ENCODE measurements at regions not wholly inside any gene's neighbourhood (a gene's known extent, or its start where the extent isn't known, plus 50 kb on each side); places are given as distances from the start of the nearest gene placed in this dataset.

DNA sequence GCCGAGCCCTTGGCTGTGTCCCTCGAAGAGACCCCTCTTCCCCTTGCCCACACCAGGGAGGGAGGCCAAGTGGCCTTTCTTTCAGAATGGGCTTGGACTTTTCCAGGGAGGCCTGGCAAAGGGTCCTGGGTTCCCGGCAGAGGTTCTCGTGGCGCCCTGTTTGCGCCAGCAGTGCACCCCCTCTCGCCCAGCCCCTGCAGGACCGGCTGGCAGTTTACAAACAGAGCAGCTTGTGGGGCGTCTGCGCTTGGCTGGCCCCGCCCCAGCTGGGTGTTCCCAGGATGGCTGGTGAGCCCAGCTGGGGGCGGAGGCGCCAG lies 137.8 kb upstream of the CIBAR2 start:
- 93% methylated on average over 5 of the region's 13 CpGs for WGBS (ENCODE audit: low lambda C conversion rate)
- intact Hi-C loops (cut with micrococcal nuclease; ENCODE audit: unreplicated experiment) = no loop called here
- BruUV-seq (replicated peaks) = no TSS peak

DNA sequence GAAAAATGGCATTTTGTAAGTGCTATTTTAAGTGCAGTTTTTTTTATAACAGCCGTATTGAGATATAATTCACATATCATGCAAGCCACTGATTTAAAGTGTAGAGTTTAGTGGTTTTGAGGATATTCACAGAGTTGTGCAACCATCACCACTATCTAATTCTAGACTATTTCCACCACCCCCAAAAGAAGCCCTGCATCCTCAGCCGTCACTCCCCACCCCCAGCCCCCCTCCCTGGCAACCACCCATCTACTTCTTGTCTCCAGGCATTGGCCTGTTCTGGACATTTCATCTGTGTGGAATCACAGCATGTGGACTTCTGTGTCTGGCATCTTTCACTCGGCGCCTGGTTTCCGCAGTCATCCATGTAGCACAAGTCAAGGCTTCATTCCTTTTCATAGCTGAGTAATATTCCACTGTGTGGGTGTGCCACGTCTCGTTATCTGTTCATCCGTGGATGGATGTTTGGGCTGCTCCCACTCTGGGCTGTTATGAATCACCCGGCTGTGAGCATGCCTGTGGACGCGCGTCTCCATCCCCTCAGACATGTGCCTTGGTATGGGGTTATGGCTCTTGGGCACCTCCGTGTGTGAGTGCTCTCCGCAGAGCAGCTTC lies 138.4 kb upstream of the CIBAR2 start:
- FAIRE-seq (no peak), ATAC-seq (no peak)
- BruUV-seq (replicated peaks) = no TSS peak
- TF ChIP-seq ZNF460 (CRISPR knock-in tag; IDR thresholded peaks at IDR 0.05; ENCODE audit: borderline replicate concordance) (no peak), ZNF333 (CRISPR knock-in tag; IDR thresholded peaks at IDR 0.05; ENCODE audit: borderline replicate concordance) (no peak), JUNB (CRISPR knock-in tag; IDR thresholded peaks at IDR 0.05; ENCODE audit: borderline replicate concordance) (no peak), ZNF569 (CRISPR knock-in tag; IDR thresholded peaks at IDR 0.05; ENCODE audit: borderline replicate concordance) (no peak), ZNF878 (CRISPR knock-in tag; IDR thresholded peaks at IDR 0.05) (no peak), ZNF367 (CRISPR knock-in tag; IDR thresholded peaks at IDR 0.05; ENCODE audit: borderline replicate concordance) (no peak), MBD4 (IDR thresholded peaks at IDR 0.05; ENCODE audit: borderline replicate concordance, low read length) (no peak), KLF9 (CRISPR knock-in tag; IDR thresholded peaks at IDR 0.05; ENCODE audit: low read depth) (no peak), MIER2 (CRISPR knock-in tag; IDR thresholded peaks at IDR 0.05) (no peak), SNAPC2 (CRISPR knock-in tag; IDR thresholded peaks at IDR 0.05) (no peak), ZFP82 (CRISPR knock-in tag; IDR thresholded peaks at IDR 0.05; ENCODE audit: borderline replicate concordance) (no peak), MXD4 (CRISPR knock-in tag; IDR thresholded peaks at IDR 0.05) (no peak), ZNF441 (CRISPR knock-in tag; IDR thresholded peaks at IDR 0.05; ENCODE audit: borderline replicate concordance) (no peak), GATAD1 (CRISPR knock-in tag; IDR thresholded peaks at IDR 0.05) (no peak)

More for the DNA sequence above, 137.8 kb upstream of the CIBAR2 start:
- H3K79me2 ChIP-seq (ENCODE audit: insufficient read depth, low read length) = no peaks in the 10 kb centered on the region
- DNase-seq (ENCODE audit: low spot score) (no peak), FAIRE-seq (no peak), ATAC-seq (no peak)
- peaks cover 6% of the 10 kb centered on the region; the same call in 1 of the 2 replicates for H4K20me1 ChIP-seq (ENCODE audit: insufficient read depth, low read length)
- no peak overlapping the region for H3K4me3 ChIP-seq (replicated peaks in 1 of 3; ENCODE audit: insufficient read depth in 1 of 3, low read depth in 2 of 3, low read length in 3 of 3)
- POLR2A ChIA-PET = no interaction called here
- CTCF ChIA-PET (ENCODE audit: low intra/inter-chr PET ratio, low total read pairs) = no interaction called here
- no peaks in the 10 kb centered on the region; a peak in 1 of 5 replicates for H3K27me3 ChIP-seq (ENCODE audit: control insufficient read depth in 1 of 2, insufficient read depth in 2 of 2, low read length in 2 of 2)
- no peaks in the 10 kb centered on the region for H3K9me3 ChIP-seq (ENCODE audit: low read length)
- peaks cover 6% of the 10 kb centered on the region for H3K4me1 ChIP-seq (ENCODE audit: insufficient read depth, low read length)
- no peak overlapping the region for H3K4me2 ChIP-seq (ENCODE audit: low read depth, low read length)
- H2AFZ ChIP-seq (ENCODE audit: low read length) = no peak overlapping the region
- no peak overlapping the region for H3K27ac ChIP-seq (ENCODE audit: extremely low read length, insufficient read depth, low read length)
- no peak overlapping the region for H3K9ac ChIP-seq (ENCODE audit: insufficient read depth, low read depth, low read length)
- TF ChIP-seq ZNF552 (CRISPR knock-in tag; IDR thresholded peaks at IDR 0.05; ENCODE audit: borderline replicate concordance) (no peak), NFIC (IDR thresholded peaks at IDR 0.05; ENCODE audit: low read length) (no peak), RFX5 (IDR thresholded peaks at IDR 0.05; ENCODE audit: low read depth, low read length) (no peak), KDM5A (IDR thresholded peaks at IDR 0.05; ENCODE audit: borderline replicate concordance, low read length) (no peak), ZNF205 (CRISPR knock-in tag; IDR thresholded peaks at IDR 0.05) (no peak), ZNF264 (CRISPR knock-in tag; IDR thresholded peaks at IDR 0.05) (no peak), NFYB (CRISPR knock-in tag; IDR thresholded peaks at IDR 0.05) (no peak), ARNT2 (CRISPR knock-in tag; IDR thresholded peaks at IDR 0.05; ENCODE audit: low read depth) (no peak), CBX2 (IDR thresholded peaks at IDR 0.05; ENCODE audit: low read depth, low read length) (no peak), CBX2 (CRISPR knock-in tag; IDR thresholded peaks at IDR 0.05; ENCODE audit: low read depth) (no peak), ZNF816 (CRISPR knock-in tag; IDR thresholded peaks at IDR 0.05; ENCODE audit: borderline replicate concordance) (no peak), ZBTB7A (CRISPR knock-in tag; IDR thresholded peaks at IDR 0.05) (no peak)
- TF ChIP-seq, protein P1, sequence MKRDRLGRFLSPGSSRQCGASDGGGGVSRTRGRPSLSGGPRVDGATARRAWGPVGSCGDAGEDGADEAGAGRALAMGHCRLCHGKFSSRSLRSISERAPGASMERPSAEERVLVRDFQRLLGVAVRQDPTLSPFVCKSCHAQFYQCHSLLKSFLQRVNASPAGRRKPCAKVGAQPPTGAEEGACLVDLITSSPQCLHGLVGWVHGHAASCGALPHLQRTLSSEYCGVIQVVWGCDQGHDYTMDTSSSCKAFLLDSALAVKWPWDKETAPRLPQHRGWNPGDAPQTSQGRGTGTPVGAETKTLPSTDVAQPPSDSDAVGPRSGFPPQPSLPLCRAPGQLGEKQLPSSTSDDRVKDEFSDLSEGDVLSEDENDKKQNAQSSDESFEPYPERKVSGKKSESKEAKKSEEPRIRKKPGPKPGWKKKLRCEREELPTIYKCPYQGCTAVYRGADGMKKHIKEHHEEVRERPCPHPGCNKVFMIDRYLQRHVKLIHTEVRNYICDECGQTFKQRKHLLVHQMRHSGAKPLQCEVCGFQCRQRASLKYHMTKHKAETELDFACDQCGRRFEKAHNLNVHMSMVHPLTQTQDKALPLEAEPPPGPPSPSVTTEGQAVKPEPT (CRISPR knock-in tag; IDR thresholded peaks at IDR 0.05; ENCODE audit: low read depth) = no peak
- in situ Hi-C loops (cut with HindIII; ENCODE audit: extremely low pct_ligation_motif_present, low pct_unique_long_range_greater_than_20kb) = no loop called here
- no peaks in the 10 kb centered on the region for H3K36me3 ChIP-seq (replicated peaks in 1 of 2; ENCODE audit: control insufficient read depth in 1 of 2, insufficient read depth in 2 of 2, low read length in 2 of 2)

More for the DNA sequence above, 138.4 kb upstream of the CIBAR2 start:
- H3K9ac ChIP-seq (ENCODE audit: insufficient read depth, low read depth, low read length) = no peak overlapping the region
- no peaks in the 10 kb centered on the region for H3K79me2 ChIP-seq (ENCODE audit: insufficient read depth, low read length)
- no peak overlapping the region for H3K27ac ChIP-seq (ENCODE audit: extremely low read length, insufficient read depth, low read length)
- no peak overlapping the region for H3K4me2 ChIP-seq (ENCODE audit: low read depth, low read length)
- H3K9me3 ChIP-seq (ENCODE audit: low read length) = no peaks in the 10 kb centered on the region
- in situ Hi-C loops (cut with HindIII; ENCODE audit: extremely low pct_ligation_motif_present, low pct_unique_long_range_greater_than_20kb) = no loop called here
- H3K27me3 ChIP-seq (ENCODE audit: control insufficient read depth in 1 of 2, insufficient read depth in 2 of 2, low read length in 2 of 2) = no peaks in the 10 kb centered on the region; a peak in 1 of 5 replicates
- intact Hi-C loops (cut with micrococcal nuclease; ENCODE audit: unreplicated experiment) = no loop called here
- ChIA-PET CTCF (ENCODE audit: low intra/inter-chr PET ratio, low total read pairs) (no interaction called here), POLR2A (no interaction called here)
- no peak for DNase-seq (ENCODE audit: low spot score)
- peaks cover 6% of the 10 kb centered on the region; the same call in 1 of the 2 replicates for H4K20me1 ChIP-seq (ENCODE audit: insufficient read depth, low read length)
- no peaks in the 10 kb centered on the region for H3K36me3 ChIP-seq (replicated peaks in 1 of 2; ENCODE audit: control insufficient read depth in 1 of 2, insufficient read depth in 2 of 2, low read length in 2 of 2)
- 91% methylated on average over 14 of the region's 14 CpGs for WGBS (ENCODE audit: low lambda C conversion rate)
- H3K4me3 ChIP-seq (replicated peaks in 1 of 3; ENCODE audit: insufficient read depth in 1 of 3, low read depth in 2 of 3, low read length in 3 of 3) = no peak overlapping the region
- H2AFZ ChIP-seq (ENCODE audit: low read length) = no peak overlapping the region
- peaks cover 6% of the 10 kb centered on the region for H3K4me1 ChIP-seq (ENCODE audit: insufficient read depth, low read length)
